NCI-H1694 treated with DMSO at 0.1 percent for 48 hours (cell line): ENCODE measurements at regions not wholly inside any gene's neighbourhood (a gene's known extent, or its start where the extent isn't known, plus 50 kb on each side); places are given as distances from the start of the nearest gene placed in this dataset.
"Not testable (repeated sequence)": the region's sequence is repeated elsewhere in the genome, so short reads cannot be mapped to it uniquely, and the experiment has no call there.

Experiments
- DNase-seq: peaks from one replicate; lab custom pipeline; 2025; lab: John Stamatoyannopoulos, UW

DNA sequence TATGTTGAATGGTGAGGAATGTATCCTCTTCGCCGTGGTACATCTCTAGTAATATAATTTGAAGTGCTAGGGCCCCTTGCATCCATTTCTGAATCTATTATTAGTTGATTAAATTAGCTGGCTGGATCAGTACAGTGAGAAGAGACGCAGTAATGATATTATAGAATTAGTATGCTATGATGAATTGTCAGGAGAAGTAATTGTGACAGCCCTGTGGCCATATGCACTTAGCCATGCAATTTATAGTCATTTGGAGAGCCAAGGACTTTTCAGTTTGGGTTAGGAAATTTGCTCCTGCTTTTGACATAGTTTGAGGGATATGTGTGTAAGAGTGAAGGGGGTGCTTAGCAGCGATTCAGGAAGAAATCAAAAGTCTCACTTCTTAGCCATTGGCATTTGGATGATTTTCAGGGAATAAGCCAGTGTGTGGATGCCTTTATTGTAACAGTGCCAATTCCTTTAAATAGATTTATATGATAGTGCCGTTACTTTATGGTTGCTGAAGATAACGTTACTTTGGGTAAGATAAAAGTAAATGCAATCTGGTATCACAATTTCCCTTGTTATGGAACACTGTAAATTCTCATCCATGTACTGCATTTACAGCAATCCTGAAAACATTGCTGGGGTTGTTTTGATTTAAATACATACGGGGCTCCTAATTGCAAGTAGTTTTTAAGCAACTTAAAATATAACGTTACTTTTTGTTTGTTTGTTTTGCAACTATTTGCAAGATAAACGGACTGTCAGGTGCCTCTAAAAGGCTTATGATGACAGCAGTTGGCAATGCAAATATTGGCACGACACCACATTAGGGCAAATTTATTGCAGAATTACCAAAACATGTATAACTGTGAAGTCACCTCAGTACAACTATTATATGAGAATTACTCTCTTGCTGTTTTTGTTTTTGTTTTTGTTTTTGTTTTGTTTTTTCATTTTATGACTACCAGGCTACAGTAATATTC, 875.4 kb upstream of the WWC1 start:
- no peak for DNase-seq

DNA sequence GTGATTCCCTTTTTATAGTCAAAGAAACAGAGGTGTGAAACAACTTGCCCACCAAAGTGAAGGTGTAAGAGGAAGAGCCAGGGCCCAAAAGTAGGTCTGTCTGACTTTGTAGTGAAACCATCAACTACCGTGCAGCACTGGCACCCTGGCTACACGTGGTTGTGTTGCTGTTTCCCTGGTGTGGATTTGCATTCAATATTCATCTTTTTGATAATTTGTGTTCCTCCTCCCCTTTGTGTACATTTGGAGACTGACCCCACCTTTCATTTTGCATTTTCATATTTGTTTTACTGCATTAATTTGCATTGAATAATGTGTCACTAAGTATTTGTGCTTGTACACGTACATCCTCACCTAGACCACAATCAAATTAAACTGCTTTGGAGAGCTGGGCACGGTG, 873.8 kb upstream of the WWC1 start:
- DNase-seq: no peak

DNA sequence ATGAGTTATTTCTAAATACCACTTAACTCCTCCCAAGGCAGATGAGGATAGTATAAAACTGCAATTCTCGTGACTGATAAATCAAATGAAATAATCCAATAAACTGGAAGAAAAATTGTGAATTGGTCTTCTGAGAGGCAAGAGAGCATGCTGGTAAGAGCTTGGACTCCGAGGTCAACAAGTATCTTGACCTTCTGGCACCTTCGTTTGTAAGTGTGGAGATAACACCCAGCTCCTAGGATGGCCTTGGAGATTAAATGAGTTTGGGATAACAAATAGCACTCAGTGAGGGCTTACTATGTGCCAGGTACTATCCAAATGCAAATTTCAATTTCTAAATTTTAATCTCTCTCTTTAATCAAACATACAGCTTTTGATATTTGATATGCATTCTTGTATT, 866.3 kb upstream of the WWC1 start:
- DNase-seq: no peak

DNA sequence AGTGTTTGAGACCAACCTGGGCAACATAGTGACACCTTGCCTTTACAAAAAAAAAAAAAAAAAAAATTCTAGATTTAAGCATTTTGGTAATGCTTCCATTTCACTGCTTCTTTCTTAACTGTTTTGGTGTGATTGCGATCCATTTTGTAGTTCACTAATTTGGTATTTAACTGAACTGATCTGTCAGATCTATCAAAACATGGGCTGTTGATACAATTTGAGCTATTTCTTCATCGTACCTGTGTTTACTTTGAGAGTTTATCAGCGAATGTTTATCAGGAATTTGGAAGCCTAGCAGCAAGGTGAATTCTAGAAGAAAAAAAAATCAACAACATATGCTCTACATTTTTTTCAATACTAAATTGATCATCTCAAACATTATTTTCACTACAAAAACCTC, 864.9 kb upstream of the WWC1 start:
- DNase-seq: no peak

DNA sequence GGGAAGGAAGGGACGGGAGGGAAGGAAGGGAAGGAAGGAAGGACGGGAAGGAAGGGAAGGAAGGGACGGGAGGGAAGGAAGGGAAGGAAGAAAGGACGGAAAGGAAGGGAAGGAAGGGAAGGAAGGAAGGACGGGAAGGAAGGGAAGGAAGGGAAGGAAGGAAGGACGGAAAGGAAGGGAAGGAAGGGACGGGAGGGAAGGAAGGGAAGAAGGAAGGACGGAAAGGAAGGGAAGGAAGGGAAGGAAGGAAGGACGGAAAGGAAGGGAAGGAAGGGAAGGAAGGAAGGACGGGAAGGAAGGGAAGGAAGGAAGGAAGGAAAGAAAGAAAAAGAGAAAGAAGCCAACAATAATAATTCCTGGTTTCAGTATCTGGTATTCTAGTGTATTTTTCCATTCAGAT, 863.8 kb upstream of the WWC1 start:
- not testable (repeated sequence) for DNase-seq

DNA sequence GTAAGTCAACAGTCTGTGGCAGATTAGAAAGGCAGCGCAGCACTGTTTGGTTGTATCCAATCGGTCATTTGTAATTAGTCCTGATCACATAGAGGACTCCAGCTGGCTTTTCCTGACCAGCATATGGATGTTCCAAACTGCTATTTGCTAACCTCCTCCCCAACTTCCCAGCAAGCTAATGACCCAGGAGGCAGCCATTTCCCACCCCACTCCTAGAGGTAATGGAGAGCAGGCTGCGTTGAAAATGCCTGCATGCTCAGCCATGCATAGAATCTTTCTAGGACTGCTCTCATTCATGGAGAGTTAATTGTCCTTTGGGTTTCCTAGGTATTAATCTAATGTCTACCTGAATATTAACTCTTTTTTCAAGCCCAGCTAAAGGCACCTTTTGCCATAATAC, 850.6 kb upstream of the WWC1 start:
- DNase-seq: no peak

DNA sequence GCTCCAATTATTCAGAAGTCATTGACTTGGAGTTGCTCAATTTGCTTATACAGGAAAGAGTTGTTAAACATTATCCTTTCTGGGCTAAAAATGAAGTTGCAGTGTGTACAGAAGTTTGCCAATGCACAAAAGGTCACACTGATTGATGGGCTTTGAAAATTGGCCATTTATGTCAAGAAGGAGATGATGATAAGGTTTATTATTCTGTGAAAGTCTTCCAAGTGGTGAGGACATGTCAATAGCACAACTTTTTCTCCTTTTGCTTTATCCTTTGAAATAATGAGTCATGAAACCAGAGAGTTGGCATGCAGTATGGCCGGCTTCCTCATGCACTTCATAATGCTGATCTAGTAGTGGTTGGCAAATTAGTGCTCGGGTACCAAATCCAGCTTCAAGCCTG, 848.5 kb upstream of the WWC1 start:
- DNase-seq: no peak

DNA sequence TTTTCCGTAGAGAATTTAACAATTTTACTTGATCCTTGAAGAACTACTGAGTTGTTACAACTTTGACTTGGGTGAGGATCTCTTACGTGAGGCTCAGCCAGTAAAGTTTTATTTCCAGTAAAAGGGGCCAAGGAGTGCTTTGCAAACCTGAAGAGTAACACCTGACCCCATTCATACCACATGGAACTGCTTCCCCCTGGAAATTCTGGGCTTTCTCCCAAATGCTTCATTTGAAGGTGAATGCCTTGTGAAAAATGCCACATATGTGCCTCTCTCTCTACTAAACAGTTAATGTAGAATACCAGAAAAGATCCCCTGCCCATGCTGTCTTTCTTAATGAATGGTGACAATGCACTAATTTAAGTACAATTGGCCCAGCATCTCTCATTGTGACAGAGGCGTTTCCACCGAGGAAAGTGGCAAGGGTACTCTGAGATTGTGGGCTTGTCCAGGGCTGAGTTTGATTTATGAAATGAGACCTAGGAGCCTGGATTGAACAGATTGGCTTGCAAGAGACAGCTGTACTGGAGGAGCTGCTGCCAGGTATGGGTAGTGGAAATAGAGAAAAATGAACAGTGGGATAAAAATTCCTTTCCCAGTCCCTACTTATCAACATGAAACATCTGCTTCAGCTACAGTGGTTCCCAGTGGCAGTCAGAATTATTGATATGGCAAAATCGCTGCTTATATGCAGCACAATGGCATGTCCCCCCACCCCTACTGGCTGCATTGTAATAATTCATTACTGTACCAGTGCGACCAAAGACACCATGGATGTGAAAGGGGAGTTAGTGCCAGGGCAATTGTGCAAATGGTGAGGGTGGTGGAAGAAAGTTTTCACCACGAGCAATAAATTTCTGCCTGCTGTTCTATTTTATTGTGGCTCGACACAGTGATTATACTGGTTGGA, 843.7 kb upstream of the WWC1 start:
- peak; percentile 52 for DNase-seq

DNA sequence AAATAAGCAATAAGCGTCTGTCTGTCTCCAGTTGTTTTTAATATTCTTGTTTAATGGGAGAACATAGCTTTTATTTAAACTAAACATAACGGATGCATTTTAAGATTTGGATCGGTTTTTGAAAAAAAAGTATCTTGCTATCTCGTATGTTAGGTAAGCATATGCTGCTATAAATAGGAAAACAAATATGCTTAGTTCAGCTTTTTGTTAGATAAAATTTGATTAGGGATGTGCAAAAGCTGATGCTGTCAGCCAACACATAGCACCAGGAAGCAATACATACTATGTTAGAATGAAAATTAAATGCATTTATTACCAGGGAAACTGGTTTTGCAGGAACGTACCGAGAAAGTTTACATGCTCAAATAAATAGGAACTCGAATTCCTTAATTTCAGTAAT, 843.1 kb upstream of the WWC1 start:
- DNase-seq: no peak

DNA sequence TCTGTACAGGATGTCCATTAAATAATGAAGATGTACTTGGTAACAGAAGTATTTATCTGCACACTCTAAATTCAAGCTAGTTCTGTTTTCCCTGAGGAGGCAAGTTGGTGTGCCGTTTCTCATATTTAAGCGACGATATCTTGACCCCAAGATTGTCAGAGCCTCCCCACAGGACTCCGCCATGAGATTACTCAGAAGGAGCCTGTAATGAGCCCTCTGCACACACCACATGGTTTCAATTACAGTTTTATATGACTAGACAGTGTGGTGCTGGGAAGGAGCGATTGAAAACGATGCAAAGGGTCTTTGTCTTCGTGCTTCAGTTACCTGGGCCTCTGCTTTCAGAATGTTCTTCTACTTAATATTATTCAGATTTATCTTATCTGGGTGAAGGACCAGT, 840.4 kb upstream of the WWC1 start:
- DNase-seq: no peak

DNA sequence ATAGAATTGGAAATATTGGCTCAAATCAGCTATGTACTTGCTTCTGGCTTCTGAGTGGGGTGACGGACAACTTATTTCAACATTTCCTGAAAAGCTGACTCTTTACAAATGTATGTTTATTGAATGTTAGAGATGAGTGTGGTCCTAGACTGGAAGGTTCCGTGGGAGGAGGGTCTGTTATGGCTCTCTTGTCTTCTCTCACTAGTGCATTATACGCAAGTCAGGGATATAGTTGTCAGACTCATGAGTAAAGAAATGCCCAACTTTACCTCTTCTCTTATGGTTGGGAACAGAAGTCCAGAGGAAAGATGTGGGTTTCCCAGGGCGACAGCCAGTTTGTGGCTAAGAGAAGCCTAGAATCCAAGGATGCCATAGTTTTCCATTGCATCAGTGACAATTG, 839.3 kb upstream of the WWC1 start:
- no peak for DNase-seq

DNA sequence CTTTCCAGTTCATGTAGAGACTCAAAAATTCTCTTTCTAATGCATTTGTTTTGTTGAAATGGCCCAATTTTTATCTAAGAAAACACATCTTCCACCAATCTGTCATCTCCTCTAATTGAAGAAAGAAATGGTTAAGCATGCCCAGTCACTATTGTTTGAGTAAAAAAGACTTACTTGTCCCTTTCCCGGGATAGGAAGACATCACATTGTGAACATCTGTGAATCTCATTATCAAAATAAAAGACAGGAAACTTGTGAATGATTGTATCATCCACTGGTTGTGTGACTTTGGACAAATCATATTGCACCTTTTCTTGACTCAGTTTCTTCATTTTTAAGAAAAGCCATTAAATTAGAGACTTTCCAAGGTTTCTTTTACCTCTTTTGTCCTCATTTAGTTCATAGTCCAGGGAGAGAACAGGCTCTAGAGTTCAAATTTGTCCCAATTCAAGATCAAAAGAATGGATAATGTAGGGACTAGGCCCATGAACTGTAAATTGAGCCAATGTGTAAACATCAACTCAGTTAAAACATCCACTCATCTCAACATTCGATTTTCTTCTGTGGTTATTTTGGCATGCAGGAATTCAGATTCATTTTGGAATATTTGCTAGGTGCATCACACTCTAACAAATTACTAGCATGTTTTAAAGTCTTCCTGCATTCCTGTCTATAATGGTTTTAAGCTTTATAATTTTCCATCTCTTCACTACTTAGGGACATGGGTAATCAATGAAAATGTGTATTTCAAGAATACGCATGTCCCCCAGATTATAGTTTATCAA, 838.0 kb upstream of the WWC1 start:
- no peak for DNase-seq

DNA sequence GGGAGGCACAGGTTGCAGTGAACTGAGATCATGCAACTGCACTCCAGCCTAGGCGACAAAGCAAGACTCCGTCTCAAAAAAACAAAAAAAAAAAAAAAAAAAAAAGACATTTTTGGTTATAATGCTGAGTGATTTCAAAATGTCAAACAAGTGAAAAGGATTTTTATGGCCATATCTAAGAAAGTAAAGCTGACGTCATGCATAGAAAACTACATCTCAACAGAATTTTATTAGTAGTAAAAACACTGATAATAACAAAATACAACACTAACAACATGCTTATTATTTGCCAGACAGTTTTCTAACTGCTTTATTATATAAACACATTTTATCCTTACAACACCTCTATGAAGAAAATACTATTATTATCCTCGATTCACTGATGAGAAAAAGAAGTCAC, 833.0 kb upstream of the WWC1 start:
- no peak for DNase-seq

DNA sequence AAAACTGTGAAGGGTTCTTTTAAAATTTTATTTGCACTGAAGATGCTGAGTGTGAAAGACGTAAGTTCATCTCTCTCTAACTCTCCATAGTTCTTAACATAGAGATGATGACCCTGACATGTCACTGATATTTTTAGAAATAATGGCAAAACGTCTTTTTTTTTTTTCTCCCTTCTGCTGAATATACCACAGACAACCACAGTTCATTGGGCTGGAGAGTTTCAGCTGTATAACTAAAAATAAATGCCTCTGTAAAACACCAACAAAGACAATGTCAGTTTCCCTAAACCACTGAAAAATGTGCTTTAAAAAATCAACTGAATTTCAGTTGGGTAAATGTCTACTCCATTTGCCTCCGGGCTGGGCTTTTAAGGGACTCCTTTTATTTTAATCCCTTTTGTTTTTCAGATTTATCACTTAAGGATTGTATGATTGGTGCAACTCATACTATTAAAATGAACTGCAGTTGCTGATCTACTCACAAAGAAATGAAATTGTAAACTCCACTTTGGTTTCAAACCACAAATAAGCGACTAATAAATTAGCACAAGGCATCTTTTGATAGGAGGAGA, 830.9 kb upstream of the WWC1 start:
- DNase-seq: no peak

DNA sequence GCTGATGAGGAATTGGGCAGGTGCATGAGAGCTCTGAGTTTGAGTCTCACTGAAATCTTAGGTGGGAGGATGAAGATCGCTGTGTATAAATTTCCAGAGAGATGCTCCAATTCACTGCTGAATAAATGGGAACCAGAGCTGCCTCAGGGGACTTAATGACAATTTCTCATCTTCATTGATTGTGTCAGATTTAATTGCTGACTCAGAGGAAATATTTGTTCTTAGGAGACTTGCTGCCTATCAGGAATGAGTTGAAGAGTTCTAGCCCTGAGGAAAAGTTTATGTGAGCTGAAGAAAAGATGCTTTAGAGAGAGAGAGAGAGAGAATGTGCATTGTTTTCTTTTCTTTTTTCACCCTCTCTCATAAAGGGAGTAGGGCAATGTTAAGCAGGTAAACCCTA, 827.5 kb upstream of the WWC1 start:
- no peak for DNase-seq

DNA sequence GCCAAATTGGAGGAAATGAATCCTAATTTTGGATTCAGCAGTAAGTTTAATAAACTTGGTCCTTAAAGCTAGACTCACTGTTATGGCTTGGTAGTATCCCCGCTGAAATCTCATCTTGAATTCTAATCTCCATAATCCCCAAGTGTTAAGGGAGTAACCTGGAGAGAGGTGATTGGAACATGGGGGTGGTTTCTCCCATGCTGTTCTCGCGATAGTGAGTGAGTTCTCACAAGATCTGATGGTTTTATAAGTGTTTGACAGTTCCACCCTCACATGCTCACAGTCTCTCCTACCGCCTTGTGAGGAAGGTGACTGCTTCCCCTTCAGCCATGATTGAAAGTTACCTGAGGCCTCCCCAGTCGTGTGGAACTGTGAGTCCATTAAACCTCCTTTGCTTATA, 824.5 kb upstream of the WWC1 start:
- DNase-seq: no peak

DNA sequence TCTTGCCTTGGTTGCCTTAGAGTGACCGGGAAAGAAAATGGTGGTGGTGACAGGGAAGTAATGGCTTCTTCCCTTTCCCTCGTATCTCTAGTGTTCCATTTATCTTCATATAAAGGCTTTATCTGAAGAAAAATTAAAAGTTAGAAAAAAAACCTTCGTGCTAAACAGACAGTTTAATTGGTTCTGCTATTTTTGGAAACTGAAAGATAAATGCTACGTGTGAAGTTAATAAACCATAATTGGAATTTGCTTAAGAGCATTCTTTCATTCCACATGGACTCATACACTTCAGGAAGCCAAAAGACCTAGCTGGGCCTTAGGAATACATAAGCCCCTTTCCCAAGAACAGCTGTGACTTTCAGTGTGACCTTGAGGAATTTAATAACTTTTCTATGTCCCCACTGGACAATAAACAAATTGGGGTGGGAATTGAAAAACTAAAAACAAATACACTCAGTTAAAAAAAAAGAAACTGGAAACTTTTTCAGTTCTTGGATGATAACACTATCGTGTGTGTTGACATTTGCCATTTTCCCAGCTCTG, 818.8 kb upstream of the WWC1 start:
- no peak for DNase-seq

DNA sequence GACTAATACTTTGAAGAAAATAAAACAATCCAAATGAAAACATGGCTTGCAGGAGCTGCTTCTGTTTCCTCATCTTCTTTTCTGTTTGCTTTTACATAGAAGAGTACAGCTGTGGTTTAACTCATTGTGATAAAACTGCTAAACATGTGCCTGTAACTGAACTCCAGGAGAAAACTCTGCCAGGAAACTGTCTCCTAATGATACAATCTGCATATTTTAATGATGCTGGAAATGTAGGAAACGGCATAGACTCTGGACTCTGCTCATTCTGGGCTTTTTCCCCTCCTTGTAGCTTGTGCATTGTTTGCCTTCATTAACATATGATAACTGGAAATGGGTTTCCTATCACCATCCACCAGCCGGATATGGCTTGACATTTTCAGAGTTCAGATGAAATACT, 813.3 kb upstream of the WWC1 start:
- no peak for DNase-seq

DNA sequence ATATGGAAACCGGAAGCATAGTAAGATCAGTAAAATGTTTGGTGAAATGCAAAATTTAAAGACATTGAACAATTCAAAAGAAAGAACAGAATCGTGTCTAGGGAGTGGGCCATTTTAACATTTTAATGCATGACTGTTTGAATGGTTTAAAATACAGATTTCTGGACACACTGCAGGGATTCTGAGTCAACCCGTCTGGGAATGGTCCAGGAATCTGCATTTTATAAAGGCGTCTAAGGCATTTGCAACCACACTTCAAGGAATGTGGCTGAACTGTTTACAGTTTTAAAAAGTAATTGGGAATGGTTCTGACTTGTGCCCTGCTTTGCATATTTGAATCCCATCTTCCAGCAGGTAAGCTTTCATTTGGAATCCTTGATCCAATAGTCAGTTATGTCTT, 811.7 kb upstream of the WWC1 start:
- DNase-seq: no peak

DNA sequence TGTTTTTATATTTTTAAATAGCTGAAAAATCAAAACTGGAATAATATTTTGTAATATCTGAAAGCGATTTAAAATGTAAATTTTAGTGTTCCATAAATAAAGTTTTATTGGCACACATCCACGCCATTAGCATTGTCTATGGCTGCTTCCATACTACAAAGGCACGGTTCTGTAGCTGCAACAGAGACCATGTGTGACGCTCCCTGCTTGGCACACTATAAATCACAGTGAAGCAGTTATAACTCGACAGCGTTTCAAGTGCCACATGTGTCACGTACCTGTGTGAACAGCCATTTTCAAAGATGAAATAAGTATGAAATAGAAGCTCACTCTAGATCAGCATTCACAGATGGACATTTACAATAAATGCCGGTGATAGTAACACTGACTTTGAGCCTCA, 810.1 kb upstream of the WWC1 start:
- DNase-seq: no peak

DNA sequence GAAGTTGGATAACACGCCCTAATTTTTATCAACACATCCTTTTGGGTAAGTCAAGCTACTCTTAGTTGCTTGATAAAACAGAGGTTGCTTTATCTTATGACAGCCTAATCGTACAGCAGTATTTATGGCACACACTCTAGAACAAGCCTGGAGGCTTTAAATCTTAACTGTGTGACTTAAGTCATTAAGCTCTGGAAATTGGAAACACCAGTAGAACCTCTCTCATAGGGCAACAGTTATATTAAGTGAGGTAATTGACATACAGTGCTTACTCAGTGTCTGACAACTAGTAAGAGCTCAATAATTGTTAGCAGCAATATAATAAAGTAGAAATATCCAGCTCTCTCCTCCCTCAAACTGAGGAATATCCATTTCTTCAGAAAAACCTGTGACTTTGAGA, 808.9 kb upstream of the WWC1 start:
- DNase-seq: no peak
